Fibroblast of skin of left biceps (primary cell): ENCODE measurements at regions not wholly inside any gene's neighbourhood (a gene's known extent, or its start where the extent isn't known, plus 50 kb on each side); places are given as distances from the start of the nearest gene placed in this dataset.

Experiments
- DNase-seq, 2 experiments: peaks; one replicate each; pipeline ENCODE4 v3.0.0-alpha.2; 2013; ENCODE audit warnings: low read depth in 2 of 2

DNA sequence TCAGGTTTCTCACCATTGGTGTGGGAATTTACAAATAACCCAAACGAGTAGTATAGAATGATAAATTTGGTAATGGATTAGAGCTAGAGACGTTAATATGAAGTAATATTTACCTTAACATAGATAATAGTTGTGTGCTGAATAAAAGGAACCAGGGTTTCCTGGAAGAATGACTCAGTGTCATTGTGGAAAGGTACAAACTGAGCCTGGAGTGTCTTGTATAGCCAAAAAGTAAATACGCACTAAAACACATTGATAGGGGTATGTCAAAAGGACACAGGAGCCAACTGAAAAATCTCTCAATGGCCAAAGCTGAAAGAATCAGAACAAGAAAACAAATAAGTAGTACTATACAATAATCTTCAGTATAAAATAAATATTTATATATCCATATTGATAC lies 363.5 kb downstream of the SLCO4C1 start:
- DNase-seq = no peak

DNA sequence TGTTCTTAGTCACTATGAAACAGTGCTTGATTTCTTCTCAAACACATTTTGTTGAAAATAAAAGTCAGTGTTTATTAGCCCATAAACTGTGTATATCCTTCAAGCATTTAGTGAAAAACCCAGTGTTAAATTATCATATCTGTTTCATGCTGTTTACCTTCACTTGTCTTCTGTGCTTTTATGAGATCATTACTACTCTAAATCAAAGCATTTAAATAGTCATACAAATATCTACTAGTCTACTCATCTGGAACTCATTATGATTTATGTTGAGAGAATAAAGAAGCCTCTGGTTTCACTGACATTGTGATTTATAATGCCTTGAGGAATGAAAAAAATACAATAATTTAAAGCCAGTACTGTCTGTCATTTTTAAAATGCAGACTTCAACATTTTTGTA lies 366.5 kb downstream of the SLCO4C1 start:
- no peak for DNase-seq

DNA sequence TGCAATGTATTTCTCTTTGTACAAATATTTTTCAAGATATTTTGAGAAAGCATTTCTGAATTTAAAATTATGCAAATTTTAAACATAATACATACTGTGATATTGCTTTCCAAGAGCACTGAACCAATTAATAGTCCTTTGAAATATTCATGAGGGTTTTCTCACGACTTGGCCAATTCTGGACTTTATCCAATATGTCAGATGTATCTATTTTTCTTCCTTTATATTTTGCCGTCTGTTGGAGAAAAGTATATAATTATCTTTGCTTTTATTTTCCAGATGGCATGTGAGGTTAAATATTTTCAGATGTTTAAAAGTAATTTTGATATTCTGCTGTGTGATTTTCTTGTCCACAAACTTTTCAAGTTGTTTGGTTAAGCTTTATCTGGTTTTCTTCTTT lies 378.9 kb downstream of the SLCO4C1 start:
- DNase-seq = no peak

DNA sequence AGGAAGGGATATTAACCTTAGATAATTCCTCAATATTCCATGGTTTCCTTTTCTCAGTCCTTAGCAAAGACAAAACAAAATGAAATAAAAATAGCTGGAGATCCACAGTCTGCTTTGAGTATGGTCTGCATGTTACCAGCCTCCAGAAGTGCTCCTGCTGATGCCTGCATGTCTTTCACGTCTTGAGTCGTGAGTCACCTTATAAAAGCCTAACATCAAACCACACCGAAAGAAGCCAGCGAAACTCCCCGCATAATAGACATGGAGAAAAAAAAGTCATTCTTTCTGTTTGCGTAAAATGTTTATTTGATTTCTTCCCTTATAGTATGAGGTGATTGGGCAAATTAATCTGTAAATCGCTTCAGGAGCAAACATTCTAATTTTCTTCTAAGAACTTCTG lies 380.5 kb downstream of the SLCO4C1 start:
- DNase-seq = no peak

DNA sequence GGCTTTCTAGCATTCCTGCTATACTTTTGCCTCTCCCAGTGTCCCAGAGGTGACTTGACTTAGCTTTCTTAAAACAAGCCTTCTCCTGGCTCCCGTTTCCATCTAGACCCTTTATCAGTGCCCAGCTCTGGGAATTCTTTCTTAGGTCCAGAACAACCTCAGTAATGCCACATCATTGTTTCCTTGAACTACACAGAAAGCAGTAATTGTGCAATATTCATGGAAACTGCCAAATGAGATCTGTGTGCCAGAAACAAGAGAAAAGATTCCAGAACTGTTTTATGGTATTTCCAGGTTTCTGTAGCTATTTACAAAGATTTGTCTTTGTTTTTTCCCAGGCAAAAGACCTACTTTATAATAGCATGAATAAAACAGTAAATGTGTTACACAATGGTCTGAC lies 391.3 kb downstream of the SLCO4C1 start:
- no peak for DNase-seq

DNA sequence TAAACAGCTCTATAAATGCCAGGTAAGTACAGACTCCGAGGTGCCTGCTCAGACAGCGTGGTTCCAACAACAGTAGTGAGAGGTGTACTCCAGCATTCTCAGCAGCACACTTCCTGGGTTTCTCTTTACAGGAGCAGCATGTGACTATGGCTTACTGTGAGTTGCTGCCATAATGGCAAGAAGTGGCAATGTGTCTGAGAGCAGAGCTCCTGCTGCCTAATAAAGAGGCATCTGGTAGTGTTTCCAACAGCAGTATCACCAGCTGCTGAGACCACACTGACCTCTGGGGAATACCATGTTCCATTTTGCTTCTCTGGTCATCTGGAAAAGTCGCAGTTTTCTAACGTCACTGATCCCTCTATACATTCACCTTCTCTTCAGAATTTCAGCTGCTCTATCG lies 398.2 kb downstream of the SLCO4C1 start:
- no peak for DNase-seq

DNA sequence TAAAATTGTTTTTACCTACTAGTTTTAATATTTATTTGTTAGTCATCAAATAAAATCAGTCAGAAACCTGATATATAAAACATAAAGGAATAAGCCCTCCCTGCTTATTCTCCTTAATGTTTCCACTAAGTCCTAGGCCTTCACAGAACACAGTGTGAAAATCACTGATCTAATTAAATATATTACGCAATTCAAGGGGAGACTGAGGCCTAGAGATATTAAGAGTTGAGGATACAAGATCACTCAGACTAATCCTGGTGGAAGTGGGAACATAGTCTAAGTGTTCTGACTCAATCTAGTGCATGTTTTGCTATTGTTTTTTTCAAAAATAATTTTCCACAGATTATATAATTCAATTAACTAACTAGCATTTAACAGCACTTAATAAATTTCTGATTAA lies 401.1 kb downstream of the SLCO4C1 start:
- no peak for DNase-seq

DNA sequence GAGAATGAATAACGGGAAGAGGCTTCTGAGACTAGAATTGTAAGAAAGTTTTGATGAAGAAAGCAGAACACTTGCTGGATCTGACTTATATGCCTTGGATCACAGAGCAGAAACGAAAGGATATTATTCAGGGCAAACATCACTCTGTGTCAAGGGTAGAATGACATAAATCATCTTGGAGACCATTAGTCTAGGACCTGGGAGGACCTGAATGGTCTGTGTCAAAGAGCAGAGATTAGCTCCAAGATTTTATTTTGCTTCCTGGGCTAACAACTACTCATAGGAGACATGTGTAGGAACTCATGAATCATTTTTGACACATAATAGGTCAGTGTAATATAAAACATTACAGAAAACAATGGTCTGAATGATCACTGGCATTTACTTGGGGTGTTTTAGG lies 417.9 kb downstream of the SLCO4C1 start:
- DNase-seq = no peak

DNA sequence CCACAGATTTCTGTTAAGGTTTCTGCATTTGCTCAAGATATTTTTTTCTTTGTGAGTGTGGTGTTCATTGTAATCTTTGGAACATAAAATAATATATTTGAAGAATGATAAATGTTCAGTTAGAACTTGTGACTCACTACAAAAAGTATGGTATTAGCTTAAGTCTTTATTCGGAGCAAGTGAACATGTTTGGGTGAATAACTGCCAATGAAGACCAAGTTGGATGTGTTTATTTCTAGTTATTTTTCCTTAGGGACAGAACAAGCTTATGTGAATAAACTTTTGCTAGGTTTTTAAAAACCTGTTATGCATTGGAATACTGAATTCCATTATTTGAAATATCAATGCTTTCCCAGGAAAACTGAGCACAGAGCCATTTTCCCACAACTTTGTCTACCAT lies 418.6 kb downstream of the SLCO4C1 start:
- DNase-seq = no peak

DNA sequence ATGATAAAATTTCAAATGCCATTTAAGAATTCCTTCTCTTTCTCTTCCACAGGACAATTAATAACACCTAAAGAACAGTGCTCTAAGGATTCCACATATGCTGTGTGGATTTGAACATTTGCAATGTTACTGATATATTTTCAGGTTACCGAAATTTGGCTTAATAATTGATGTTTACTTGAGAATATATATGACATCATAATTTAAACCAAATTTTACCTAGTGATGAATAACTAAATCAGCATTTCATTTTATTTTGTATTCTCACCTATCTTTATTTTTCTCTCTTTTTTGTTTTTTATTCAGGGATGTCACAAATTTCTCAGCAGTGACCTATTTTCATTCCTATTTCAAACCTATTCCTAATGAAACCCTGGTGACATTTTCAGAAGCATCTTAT lies 429.6 kb downstream of the SLCO4C1 start:
- no peak for DNase-seq

DNA sequence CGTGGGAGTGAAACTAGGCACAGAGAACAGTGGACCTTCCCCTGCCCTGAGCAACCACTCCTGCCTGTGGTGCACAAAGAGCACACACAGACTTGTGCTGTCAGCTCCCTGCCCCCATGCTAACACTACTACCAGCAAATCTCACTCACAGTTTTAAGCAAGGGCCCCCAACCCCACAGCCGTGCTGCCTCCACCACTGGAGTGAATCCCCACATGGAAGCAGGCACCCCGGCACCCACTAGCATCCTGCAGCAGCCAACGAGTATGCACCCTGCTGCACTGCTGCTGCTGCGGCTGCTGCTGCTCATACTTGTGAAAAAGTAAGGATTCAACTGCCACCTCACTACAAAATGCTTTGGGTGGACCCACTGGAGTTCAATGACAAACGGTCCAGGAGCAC lies 435.5 kb downstream of the SLCO4C1 start:
- no peak for DNase-seq

DNA sequence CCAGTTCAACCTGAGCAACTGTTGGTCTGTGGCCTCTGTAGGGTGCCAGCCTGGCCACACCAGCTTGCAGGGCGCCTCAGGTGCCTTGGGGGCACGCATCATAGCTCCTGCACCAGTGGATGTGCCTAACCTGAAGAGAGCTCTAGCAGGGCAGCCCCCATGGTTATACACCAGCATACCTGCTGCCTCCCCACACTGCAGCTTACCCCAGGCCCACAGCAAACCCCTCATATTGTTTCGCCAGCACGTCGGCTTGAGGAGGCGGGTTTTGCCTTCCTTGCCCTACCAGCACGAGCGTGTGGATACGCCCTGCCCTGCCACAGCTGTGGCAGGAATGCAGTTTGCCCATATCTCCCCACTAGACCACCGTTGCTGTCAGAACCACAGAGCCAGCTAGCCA lies 435.9 kb downstream of the SLCO4C1 start:
- DNase-seq = no peak

DNA sequence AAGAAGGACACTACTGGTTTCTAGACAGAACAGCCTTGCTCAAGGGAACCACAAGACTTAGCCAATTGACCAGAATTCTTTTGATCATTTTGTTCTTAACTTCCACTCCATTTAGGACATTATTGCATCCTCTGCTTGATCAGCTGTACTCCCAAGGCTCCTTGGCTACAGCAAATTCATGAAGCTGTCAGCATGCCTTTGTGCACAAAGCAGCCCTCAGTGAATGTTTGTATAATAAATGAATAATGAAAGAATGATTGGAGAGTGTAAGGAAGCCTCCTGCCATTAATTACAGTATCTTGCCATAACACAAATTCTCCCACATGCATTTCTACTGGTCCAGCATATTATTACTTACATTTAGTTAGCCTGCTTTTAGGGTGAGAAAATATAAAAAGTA lies 449.6 kb downstream of the SLCO4C1 start:
- no peak for DNase-seq

DNA sequence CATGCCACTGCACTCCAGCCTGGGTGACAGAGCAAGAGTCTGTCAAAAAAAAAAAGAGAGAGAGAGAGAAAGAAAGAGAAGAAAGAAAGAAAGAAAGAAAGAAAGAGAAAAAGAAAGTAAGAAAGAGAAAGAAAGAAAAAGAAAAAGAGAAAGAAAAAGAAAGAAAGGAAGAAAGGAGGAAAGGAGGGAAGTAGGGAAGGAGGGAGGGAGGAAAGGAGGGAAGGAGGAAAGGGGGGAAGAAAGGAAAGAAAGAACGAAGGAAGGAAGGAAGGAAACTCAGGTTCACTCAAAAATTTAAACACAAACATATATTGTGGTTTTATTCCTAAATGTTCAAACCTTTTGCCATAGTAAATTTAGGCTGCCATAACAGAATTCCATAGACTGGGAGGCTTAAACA lies 453.0 kb downstream of the SLCO4C1 start:
- no peak for DNase-seq

DNA sequence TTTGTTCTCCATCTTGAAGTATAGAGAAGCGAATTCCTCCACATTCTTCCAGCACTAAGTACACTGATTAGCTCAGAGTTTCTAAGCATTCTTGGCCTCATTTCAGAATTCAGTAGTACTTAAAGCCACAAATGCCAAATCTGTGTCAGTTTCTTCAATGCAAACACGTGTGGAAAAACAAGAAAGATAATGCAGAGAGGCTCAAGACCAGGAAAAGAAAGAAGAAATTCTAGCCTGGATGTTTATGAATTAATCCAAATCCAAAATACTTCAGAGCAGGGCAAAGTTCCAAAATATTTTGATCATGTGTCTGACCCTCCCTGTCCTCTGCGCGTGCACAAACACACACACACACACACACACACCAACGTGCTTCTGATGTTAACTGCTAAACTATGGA lies 457.6 kb downstream of the SLCO4C1 start:
- no peak for DNase-seq

DNA sequence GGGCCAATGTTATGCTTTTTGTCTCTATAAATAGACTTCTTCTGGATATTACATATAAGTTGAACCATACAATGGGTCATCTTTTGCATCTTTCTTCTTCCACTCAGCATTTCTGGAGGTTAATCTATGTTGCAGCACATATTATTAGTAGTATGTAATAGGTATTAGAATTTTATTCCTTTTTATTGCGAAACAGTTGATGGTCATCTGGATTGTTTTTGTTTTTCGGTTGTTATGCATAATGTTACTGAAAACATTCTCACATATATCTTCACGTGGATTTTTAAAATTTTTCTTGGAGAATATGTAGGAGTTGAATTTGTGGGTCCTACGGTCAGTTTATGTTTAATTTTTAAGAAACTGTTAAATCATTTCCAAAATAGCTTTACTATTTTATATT lies 466.8 kb downstream of the SLCO4C1 start:
- no peak for DNase-seq

DNA sequence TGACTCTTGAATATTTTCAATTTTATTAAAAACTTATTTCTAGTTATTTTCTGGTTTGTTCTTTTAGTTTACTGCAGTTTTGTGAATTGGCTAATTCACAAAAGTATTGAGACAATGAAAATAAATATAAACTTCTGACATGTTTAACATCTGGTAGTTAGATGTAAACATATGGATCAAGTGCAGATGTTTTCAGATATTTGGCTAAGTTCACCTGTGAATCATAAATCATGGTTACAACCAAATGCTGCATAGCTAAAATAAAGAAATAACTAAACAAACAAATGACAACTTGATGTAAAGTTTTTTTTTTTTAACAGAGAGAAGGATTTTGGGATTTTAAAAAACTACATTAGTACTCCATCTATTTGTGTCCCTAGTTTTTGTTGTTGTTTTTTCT lies 484.6 kb downstream of the SLCO4C1 start:
- DNase-seq = no peak

DNA sequence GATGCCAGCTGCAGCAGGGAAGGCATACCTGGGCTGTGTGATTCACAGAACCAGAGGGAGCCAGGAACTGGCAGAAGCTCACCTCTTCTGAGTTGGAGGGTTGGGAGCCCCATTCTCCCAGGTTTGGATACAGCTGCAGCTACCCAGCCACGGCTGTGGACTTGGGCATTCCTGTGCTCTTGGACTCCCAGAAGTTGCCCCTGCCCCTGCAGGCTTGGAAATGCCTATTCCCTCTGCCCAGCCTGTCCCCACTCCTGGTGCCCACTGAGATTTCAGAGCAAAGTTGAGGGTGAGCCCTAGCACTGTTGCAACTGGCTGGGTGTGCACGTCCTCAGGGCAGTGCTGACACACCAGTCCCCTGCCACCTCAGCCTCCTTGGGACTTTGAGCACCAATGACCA lies 489.7 kb downstream of the SLCO4C1 start:
- no peak for DNase-seq

DNA sequence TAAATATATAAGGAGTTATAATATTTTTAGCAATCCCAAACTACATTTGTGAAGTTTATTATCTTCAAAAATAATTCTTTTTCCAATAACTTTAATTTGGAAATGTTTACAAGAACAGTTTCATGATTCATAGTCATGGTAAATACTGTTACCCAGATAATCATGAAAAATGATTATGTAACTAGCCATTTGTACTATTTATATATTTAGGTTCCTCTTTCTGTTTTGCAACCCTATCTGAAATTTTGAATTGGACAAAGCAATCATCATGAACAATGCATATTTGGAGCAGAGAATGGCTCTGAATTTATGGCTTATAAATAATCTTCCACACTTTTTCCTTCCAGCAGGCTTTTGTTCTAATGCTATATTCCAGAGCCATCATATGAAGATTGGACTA lies 499.7 kb downstream of the SLCO4C1 start:
- DNase-seq = no peak

DNA sequence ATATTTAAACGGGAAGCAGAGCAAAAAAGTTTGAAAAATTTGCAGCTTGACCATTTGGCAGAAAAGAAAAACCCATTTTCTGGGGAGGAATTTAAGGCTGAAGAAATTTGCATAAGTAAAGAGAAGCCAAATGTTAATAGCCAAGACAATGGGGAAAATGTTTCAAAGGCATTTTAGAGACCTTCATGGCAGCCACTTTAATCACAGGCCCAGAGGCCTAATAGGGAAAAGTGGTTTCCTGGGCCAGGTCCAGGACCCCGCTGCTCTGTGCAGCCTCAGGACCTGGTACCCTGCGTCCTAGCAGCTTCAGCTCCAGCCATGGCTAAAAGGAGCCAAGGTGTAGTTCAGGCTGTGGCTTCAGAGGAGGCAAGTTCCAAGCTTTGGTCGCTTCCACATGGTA lies 507.3 kb downstream of the SLCO4C1 start:
- no peak for DNase-seq

DNA sequence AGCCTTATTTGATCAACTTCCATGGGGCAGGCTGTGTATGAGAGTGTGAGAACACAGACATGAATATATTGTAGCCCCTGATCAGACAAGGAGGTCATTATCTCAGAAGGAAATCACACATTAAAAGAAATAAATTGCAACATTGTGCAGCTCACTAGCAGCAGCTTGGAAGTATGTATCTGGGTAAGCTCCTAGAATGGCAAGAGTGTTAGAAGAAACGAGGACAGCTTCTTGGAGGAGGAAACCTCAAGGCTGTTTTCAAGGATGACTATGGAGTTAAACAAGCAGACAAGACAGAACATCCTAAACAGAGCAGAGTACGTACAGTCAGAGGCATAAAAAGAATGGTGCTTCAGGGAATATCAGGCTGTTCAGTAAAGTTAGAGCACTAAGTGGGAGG lies 511.0 kb downstream of the SLCO4C1 start:
- no peak for DNase-seq

DNA sequence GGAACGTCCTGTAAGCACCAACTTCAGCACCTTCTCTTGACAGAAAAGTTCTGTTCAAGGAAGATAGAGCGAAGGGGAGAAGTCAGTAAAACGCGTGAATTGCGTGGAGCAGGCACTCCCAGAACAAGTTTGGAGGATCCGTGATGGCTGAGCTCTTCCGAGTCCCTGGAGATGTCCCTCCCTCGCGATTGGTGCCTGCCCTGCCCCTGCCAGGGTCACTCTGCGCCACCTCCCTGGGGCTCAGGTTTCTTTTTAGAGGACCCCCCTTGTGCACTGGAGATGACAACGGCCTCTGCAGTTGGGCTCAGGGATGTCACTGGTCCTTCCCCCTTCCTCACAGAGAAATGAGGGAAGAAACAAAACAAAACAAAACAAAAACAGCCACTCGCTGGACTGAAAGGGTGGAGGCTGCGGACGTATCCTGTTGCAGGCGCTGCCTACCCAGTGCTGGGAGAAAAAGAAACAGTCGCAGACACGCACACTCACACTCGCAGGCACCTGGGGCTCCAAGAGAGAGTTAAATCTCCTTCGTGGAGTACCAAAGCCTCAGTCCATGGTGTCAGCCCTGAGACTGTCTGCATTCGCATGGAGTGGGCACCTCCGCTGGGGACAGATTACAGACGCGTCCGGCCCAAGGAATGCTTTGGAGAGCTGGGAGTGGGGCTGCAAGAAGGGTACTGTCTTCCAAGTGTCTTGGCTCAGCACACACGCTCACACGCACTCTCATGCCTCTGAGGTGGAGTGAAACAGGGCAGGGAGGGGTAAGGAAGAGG lies 512.7 kb downstream of the SLCO4C1 start:
- DNase-seq = no peak

DNA sequence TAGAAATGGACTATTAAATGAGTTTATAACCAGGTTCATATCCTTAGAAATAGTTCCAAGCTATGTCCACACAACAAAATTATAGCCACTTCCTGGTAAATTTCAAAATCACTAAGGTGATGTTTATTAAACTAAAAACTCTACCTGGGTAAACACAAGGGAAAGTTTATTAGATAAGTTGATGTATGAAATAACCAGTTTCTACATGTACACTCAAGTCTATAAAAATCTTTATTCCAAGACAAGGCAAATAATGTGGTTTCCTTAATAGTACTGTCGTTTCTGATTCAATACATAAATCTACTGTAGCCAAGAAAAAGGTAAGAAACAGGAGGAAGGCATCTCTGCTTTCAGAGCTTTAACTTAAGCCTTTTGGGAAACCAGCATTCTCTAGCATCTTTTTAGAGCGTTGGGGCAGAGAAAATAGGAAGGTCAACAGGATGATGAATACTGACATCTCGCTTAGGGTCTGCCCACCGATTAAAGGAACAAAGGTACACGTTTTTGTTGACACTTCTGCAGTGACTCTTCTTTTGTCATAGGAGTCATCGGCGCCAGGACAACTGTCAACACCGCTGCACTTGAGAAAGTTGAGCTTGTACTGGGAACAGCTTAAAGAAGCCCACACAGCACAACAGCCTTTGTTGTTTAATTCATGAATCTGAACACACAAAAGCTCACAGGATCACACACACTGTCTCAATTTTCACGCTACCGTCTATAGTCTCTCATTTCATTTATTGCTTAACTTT lies 513.6 kb downstream of the SLCO4C1 start:
- no peak for DNase-seq

DNA sequence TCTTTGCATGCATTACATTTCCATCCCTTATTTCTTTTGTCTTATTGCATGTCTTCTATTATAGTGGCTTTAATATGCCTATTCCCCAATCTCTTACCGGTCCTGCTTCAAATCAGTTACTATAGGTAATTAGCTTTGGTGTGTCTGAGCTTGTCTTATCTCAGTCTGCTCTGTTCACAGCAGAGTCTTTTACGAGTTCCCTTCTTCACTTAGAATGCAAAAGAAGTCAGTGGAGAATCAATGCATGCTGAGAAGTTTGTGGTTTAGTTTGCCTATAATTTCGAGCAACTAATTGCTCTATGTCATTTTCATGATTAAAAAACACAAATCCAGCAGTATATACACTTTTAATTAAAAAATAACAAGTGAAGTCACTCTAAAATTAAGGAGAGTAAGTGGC lies 545.0 kb downstream of the SLCO4C1 start:
- no peak for DNase-seq
